Lower leg skin (tissue), 4 donors: ENCODE measurements at regions not wholly inside any gene's neighbourhood (a gene's known extent, or its start where the extent isn't known, plus 50 kb on each side); places are given as distances from the start of the nearest gene placed in this dataset.

ENCODE experiments used
- DNase-seq, 2 donors: peaks; one replicate each; pipeline ENCODE4 v3.0.0-alpha.2; 2019; ENCODE audit warnings: low spot score in 2 of 2
- H3K4me3 ChIP-seq: fragments of 200-600 bp; sonication (generic); 2 replicates; pipeline ENCODE4 v1.5.1; 2017; ENCODE audit warnings: mild to moderate bottlenecking, low read depth; ENCODE audit not compliant: poor library complexity, severe bottlenecking
- POLR2A ChIP-seq, 2 donors: fragments of 450-650 bp; IDR thresholded peaks; one replicate each; pipeline ENCODE4 v1.6.1; 2016 to 2017; ENCODE audit warnings: antibody characterized with exemption in 2 of 2, mild to moderate bottlenecking in 1 of 2, moderate library complexity in 1 of 2
- WGBS, 2 donors: methylation state at CpG; one replicate each; pipeline ENCODE4 v1.1.5; 2018; 5-methylcytosine and 5-hydroxymethylcytosine counted together
- intact Hi-C: fragments of 100-400 bp; cut with DNase I; formaldehyde crosslinking; loops from one replicate; pipeline ENCODE4 v1.15.0; 2023; ENCODE audit warnings: low total_unique reads
- TF ChIP-seq, protein P1 (sequence below), 3 donors: fragments of 450-650 bp; IDR thresholded peaks; one replicate each; pipeline ENCODE4 v1.5.1; 2016; ENCODE audit warnings: antibody characterized with exemption in 3 of 3, mild to moderate bottlenecking in 3 of 3, moderate library complexity in 2 of 3

DNA sequence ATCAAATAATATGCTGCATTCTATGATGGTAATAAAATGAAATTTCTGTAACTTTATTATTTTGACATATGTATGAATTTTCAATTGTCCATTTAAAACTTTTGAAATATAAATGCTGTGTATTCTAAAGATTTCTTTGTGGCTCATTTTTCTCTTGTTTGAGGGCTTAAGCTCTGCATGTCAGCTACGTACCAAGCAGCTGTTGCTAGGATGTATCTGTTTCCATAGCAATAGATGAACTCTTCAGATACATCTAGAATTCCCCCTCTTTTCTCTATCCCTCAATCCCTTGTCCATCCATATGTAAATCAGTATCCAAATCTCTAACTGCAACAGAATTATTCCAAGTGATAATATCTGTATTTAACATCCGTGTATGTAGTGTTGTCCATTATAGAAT is 76.5 kb upstream of the OPRM1 start:
- TF ChIP-seq, protein P1, sequence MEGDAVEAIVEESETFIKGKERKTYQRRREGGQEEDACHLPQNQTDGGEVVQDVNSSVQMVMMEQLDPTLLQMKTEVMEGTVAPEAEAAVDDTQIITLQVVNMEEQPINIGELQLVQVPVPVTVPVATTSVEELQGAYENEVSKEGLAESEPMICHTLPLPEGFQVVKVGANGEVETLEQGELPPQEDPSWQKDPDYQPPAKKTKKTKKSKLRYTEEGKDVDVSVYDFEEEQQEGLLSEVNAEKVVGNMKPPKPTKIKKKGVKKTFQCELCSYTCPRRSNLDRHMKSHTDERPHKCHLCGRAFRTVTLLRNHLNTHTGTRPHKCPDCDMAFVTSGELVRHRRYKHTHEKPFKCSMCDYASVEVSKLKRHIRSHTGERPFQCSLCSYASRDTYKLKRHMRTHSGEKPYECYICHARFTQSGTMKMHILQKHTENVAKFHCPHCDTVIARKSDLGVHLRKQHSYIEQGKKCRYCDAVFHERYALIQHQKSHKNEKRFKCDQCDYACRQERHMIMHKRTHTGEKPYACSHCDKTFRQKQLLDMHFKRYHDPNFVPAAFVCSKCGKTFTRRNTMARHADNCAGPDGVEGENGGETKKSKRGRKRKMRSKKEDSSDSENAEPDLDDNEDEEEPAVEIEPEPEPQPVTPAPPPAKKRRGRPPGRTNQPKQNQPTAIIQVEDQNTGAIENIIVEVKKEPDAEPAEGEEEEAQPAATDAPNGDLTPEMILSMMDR (IDR thresholded peaks at IDR 0.05): no peak
- TF ChIP-seq POLR2A (IDR thresholded peaks at IDR 0.05): no peak
- no peak for DNase-seq
- WGBS, 2 donors: 60 to 63% methylated on average over 2 of the region's 2 CpGs
- intact Hi-C loops: no loop called here
- no peak overlapping the region for H3K4me3 ChIP-seq

DNA sequence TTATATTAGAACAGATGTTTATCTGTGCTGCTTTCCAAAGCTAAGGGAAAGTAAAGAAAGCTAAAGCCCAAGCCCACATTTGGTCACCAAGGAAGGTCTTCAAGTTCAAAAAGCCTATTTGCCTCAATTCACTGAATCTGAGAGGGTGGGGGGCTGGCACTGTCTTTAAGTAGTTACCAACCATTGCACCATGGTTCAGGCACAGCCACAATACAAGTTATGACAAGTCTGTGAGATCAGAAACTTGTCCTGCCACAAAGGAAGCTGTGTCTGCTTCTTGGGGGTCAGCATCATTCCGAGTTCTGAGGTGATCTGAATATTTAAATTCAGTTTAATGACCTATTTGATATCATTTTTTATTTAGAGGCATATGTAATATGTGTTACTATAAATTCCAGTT is 78.3 kb upstream of the OPRM1 start:
- intact Hi-C loops: no loop called here
- WGBS, 2 donors: 40 to 44% methylated on average over 1 of the region's 1 CpG
- no peak overlapping the region for H3K4me3 ChIP-seq
- no peak for DNase-seq
- TF ChIP-seq, protein P1 (IDR thresholded peaks at IDR 0.05): no peak
- TF ChIP-seq POLR2A (IDR thresholded peaks at IDR 0.05): no peak

DNA sequence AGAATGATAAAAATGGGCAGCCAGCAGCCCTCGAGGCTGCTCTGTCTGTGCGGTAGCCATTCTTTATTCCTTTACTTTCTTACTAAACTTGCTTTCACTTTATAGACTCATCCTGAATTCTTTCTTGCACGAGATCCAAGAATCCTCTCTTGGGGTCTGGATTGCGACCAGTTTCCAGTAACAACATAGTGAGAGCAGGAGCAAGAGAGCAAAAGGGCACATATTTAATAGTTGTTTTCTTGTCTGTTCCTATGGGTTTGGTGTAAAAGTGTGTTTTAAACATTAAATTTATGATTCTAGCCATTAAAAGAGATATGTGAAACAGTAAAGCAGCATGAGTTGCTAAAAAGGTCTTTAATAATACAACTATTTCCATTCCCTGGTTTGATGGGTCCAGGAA is 78.8 kb upstream of the OPRM1 start:
- TF ChIP-seq, protein P1 (IDR thresholded peaks at IDR 0.05): no peak
- TF ChIP-seq POLR2A (IDR thresholded peaks at IDR 0.05): no peak
- 66 to 74% methylated on average over 4 of the region's 4 CpGs for WGBS, 2 donors
- intact Hi-C loops: no loop called here
- no peak overlapping the region for H3K4me3 ChIP-seq
- DNase-seq: no peak

DNA sequence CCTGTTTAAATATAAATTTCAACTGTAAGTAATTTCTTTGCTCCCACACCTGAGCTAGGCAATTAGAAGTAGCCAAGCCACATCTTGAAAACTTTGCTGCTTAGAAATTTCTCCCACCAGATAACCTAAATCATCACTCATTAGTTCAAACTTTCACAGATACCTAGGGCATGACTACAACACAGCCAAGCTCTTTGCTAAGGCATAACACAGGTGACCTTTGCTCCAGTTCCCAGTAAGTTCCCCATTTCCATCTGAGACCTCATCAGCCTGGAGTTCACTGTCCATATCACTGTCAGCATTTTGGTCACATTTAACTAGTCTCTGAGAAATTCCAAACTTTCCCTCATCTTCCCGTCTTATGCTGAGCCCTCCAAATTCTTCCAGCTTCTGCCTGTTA is 79.8 kb upstream of the OPRM1 start:
- intact Hi-C loops: no loop called here
- DNase-seq: no peak
- no peak overlapping the region for H3K4me3 ChIP-seq
- WGBS, 2 donors: 82 to 89% methylated on average over 1 of the region's 1 CpG
- TF ChIP-seq POLR2A (IDR thresholded peaks at IDR 0.05): no peak
- TF ChIP-seq, protein P1 (IDR thresholded peaks at IDR 0.05): no peak

DNA sequence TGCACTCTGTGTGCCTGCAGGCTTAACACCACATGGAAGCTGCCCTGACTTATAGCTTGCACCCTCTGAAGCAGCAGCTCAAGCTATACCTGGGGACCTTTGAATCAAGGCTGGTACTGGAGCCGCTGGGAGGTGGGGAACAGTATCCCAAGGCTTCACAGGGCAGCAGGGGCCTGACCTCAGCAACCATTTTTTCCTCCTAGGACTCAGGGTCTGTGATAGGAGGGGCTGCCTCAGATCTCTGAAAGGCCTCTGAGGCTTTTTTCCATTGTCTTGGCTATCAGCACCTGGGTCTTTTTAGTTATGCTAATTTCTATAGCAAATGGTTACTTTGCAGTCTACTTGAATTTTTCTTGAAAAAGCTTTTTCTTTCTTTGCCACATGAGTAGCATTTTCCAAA is 80.2 kb upstream of the OPRM1 start:
- TF ChIP-seq, protein P1 (IDR thresholded peaks at IDR 0.05): no peak
- no peak for TF ChIP-seq POLR2A (IDR thresholded peaks at IDR 0.05)
- H3K4me3 ChIP-seq: no peak overlapping the region
- WGBS, 2 donors: 71 to 83% methylated on average over 1 of the region's 1 CpG
- DNase-seq: no peak
- intact Hi-C loops: loop anchor here (1.0 kb wide), 1 partner anchor 42 kb away; no protein-coding TSS in a partner anchor

DNA sequence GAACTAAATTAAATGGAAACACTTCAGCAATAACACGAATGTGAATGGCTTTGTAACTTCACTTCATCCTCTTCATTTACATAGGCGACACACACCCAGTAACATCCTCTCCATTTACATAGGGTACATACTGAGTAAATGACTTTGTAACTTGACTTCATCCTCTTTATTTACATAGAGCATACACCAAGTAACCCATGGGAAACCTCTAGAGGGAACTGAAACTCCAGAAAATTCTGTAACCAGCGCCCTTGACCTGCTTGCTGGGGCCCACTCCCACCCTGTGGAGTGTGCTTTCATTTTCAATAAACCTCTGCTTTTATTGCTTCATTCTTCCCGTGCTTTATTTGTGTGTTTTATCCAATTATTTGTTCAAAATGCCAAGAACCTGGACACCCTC is 81.6 kb upstream of the OPRM1 start:
- H3K4me3 ChIP-seq: no peak overlapping the region
- TF ChIP-seq, protein P1 (IDR thresholded peaks at IDR 0.05): no peak
- no peak for TF ChIP-seq POLR2A (IDR thresholded peaks at IDR 0.05)
- intact Hi-C loops: no loop called here
- 69 to 70% methylated on average over 4 of the region's 4 CpGs for WGBS, 2 donors
- DNase-seq: no peak
